ENCODE measurements at regions not wholly inside any gene's neighbourhood (a gene's known extent, or its start where the extent isn't known, plus 50 kb on each side); places are given as distances from the start of the nearest gene placed in this dataset.
A peak's percentile ranks its signal among the peaks of the same experiment; 100 is the strongest.
"Not testable (repeated sequence)": the region's sequence is repeated elsewhere in the genome, so short reads cannot be mapped to it uniquely, and the experiment has no call there.

DNA sequence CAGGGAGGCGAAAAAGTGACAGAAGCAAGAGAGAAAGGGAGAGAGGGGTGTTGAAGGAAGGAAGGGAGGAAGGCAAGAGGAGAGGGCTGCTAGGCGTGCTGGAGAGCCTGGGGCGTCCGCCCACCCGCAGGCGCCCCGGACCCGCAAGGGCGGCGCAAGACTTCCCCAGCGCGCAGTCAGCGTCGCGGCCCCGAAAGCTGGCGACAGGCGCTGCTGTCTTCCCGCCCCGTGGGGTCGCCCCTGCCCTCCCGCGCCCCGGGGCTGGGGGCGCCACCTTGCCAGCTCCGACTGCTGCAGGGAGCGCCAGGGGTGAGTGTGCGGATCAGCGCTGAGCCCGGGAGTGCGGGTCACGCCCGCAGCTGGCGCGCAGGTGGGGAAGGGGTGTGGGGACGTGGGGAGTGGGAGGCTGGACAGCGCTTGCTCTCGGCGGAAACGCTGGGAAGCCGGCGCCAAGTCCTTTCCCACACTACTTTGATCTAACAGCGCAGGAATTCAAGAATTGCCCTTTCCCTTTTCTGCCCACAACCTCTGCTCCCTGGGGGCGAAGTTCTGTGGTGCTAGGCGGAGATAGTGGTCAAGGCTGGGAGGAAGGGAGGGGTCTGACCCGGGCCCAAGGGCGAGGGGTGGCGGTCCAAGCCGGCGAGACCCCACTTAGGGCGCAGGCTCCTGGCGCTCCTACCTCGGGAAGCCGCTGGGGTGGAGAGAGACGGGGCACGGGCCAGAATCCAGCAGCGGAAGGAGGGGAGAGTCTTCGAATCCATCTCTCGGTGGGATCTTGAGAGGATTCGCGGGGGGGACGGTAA lies 266.1 kb downstream of the CGGBP1 start, which contains the start of gene HTR1F:
HTR1F (plus strand) TSS at position 173 of the 803 bp plus-strand sequence.
- Mint-ChIP-seq H3K4me3 (peak within 1 kb of the TSS; percentile 73), H3K27ac (no peak within 1 kb of the TSS), H3K9me3 (peaks cover 11% of the 10 kb centered on the region), H3K27me3 (peaks cover 63% of the 10 kb centered on the region), H3K36me3 (no peaks in the 10 kb centered on the region), H3K4me1 (peaks cover 32% of the 10 kb centered on the region)
- ATAC-seq, result peak; percentile 34

DNA sequence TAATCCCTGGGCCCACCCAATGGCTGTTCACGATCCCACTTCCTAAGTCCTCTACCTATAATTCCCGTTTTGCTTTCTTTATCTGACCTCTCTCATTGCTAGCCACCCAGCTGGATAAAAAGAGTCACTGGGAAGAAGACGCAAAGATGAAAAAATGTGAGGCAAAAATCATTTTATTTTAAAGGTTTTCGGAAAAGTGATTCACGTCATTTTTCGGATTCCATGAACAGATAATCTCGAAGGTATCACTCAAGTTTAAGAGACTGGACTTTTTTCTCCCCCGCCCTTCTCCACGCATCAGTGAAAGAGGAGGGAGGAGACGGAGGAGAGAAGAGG lies 266.6 kb downstream of the CGGBP1 start:
- H3K4me3 Mint-ChIP-seq, result peak overlapping the region; percentile 73
- ATAC-seq, result no peak
- no peaks in the 10 kb centered on the region for H3K36me3 Mint-ChIP-seq
- H3K9me3 Mint-ChIP-seq, result peaks cover 11% of the 10 kb centered on the region
- H3K27ac Mint-ChIP-seq, result no peak overlapping the region
- peaks cover 32% of the 10 kb centered on the region for H3K4me1 Mint-ChIP-seq
- H3K27me3 Mint-ChIP-seq, result peaks cover 57% of the 10 kb centered on the region

DNA sequence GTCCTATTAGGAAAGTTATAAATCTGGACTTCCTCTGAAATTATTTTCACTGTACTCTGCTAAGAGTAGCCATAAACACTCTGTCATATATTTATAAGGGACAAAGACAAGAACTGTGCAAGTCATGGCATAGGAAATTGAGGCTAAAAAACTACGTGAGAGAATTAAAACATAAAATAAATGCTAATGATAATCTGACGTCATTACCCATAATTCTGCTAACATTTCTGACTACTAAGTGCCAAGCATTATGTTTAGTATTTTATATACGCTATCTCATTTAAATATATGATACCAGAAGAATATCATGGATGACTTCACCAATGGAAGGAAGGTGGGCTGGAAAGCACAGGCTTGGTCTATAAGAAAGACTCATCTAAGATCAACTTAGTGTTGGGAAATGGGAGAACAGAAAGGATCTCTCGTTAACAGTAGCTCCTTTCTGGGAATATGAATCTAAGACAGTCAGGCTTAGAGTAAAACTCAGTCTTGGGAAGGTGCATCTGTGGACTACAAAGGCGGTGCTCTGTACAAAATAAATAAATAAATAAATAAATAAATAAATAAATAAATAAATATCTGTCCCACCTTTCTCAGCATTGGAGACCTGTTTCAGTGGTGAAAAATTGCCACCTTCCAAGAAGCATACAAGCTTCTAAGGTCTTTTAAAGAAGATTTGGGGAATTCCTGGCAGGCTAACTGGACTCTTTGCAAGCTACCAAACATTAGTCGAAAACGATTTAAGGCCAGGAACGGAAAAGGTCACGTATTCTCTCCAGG lies 267.4 kb downstream of the CGGBP1 start:
- peaks cover 25% of the 10 kb centered on the region for H3K4me1 Mint-ChIP-seq
- no peak overlapping the region for H3K27ac Mint-ChIP-seq
- H3K27me3 Mint-ChIP-seq, result peaks cover 50% of the 10 kb centered on the region
- no peaks in the 10 kb centered on the region for H3K36me3 Mint-ChIP-seq
- H3K9me3 Mint-ChIP-seq, result peaks cover 11% of the 10 kb centered on the region
- no peak for ATAC-seq
- H3K4me3 Mint-ChIP-seq, result no peak overlapping the region

DNA sequence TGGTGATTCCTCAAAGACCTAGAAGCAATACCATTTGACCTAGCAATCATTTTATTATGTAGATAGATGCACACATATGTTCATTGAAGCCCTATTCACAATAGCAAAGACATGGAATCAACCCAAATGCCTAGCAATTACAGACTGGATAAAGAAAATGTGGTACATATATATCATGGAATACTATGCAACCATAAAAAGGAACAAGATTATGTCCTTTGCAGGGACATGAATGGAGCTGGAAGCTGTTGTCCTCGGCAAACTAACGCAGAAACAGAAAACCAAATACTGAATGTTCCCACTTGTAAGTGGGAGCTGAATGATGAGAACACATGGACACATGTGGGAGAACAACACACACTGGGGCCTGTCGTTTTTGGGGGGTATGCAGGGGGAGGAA lies 269.8 kb downstream of the CGGBP1 start:
- peaks cover 17% of the 10 kb centered on the region for H3K4me1 Mint-ChIP-seq
- not testable (repeated sequence) for H3K4me3 Mint-ChIP-seq, H3K9me3 Mint-ChIP-seq, H3K36me3 Mint-ChIP-seq, H3K27ac Mint-ChIP-seq, ATAC-seq
- peaks cover 37% of the 10 kb centered on the region for H3K27me3 Mint-ChIP-seq

DNA sequence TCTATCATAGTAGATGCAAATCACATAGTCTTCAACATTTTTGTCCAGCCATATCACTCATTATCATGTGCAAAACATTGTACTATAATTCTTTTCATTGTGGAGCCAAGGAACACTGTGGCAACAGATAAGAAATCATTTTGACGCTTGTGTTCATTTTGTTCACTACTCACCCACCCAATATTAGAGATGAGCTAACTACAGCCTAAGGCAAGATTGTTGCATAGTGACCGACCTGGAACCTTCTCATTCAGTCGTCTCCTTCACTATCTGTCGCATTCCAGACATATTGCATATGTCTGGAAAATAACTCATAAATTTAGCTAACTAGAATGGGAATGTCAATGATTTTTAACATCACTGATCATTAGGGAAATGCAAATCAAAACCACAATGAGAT lies 270.3 kb downstream of the CGGBP1 start:
- peaks cover 15% of the 10 kb centered on the region for H3K4me1 Mint-ChIP-seq
- H3K9me3 Mint-ChIP-seq, result peaks cover 8% of the 10 kb centered on the region
- no peaks in the 10 kb centered on the region for H3K36me3 Mint-ChIP-seq
- H3K4me3 Mint-ChIP-seq, result no peak overlapping the region
- H3K27me3 Mint-ChIP-seq, result peaks cover 34% of the 10 kb centered on the region
- ATAC-seq, result no peak
- H3K27ac Mint-ChIP-seq, result no peak overlapping the region

DNA sequence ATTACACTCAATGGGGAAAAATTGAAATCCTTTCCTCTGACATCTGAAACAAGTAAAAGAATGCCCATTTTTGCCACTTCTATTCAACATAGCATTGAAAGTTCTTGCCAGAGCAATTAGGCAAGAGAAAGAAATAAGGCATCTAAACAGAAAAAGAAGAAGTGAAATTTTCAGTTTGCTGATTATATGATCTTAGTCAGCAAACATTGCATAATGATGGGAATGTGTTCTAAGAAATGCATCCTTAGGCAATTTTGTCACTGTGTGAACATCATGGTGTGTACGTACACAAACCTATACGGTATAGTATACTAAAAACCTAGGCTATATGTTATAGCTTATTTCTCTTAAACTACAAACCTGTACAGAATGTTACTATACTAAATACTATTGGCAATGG lies 278.0 kb downstream of the CGGBP1 start:
- no peaks in the 10 kb centered on the region for H3K4me1 Mint-ChIP-seq
- H3K4me3 Mint-ChIP-seq, result no peak overlapping the region
- H3K27ac Mint-ChIP-seq, result no peak overlapping the region
- no peak for ATAC-seq
- H3K36me3 Mint-ChIP-seq, result no peaks in the 10 kb centered on the region
- peaks cover 38% of the 10 kb centered on the region for H3K27me3 Mint-ChIP-seq
- no peaks in the 10 kb centered on the region for H3K9me3 Mint-ChIP-seq

DNA sequence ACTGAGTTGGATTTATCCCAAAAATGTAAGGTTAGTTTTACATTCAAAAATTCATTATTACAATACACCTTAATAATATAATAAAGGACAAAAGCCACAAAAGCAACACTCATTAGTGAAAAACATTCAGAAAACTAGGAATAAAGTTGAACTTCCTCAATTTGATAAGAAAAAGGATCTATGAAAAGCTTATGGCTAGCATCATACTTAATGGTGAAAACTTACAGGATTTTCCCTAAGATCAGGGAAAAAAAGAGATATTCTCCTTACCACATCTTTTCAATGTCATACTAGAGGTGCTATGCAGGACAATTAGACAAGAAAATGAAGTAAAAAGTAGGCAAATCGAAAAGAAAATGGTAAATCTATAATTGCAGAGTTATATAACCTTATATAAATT lies 279.9 kb downstream of the CGGBP1 start:
- Mint-ChIP-seq H3K27me3 (peaks cover 55% of the 10 kb centered on the region), H3K36me3 (no peaks in the 10 kb centered on the region), H3K4me1 (no peaks in the 10 kb centered on the region), H3K4me3 (no peak overlapping the region), H3K27ac (no peak overlapping the region), H3K9me3 (no peaks in the 10 kb centered on the region)
- no peak for ATAC-seq

DNA sequence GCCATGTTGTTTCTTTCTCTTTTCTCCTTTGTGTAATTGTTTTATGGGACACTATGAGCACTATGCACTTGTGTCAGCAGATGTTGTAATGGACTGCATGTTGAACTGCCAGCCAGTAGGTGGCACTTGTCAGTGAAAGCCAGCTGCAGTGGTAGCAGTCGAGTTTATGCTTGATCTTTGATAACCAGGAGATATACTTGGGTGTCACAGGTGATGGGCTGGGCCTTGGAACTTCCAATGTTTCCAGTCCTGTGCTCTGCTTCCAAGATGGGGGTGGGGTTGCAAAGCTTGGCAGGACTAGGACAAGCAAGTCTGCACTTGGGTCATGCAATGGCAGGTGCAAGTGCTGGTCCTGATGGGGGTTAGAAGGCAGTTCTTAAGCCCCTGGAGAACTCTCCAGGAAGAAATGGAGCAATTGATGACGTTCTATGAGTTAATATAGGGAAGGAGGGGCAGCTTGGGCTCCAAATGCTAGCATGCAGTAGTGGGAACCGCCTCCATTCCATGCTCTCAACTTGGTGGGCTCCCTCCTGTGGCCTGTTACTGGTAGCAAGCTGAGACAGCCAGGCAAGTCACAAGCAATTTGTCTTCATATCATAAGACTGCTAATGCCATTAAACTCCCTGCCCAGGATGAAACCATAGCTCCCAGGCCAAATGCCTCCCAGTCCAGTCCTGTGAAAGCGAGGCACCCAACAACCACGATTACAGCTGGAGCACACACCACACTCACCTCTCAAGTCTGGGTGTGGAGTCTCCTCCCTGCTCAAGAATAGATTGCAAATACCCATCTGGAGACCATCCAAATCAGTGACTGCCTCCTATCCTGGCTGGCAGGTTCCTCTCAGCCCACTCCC lies 287.2 kb downstream of the CGGBP1 start:
- Mint-ChIP-seq H3K4me3 (no peak overlapping the region), H3K27ac (no peak overlapping the region), H3K4me1 (no peaks in the 10 kb centered on the region), H3K9me3 (no peaks in the 10 kb centered on the region), H3K27me3 (peaks cover 25% of the 10 kb centered on the region), H3K36me3 (no peaks in the 10 kb centered on the region)
- peak; percentile 74 for ATAC-seq

DNA sequence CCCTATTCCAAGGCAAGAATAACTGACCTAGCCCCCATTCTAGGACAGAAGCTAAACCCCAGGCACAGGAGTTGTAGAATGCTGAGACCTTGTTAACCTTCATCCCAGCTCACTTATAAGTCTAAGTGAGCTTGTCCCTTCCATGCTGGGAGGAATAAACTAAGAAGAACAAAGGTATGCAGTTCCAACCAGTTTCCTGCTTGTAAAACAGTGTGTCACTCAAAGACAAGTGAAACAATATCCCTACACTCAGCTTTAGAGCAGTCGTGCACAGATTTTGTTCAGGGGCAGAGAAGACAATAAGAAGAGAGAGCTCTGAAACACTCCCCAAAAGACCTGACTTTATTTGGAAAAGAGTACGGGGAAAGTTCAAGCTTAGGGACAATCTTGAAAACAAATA lies 292.1 kb downstream of the CGGBP1 start:
- Mint-ChIP-seq H3K27ac (no peak overlapping the region), H3K4me3 (no peak overlapping the region), H3K4me1 (no peaks in the 10 kb centered on the region), H3K27me3 (no peaks in the 10 kb centered on the region), H3K9me3 (no peaks in the 10 kb centered on the region), H3K36me3 (no peaks in the 10 kb centered on the region)
- ATAC-seq, result no peak

DNA sequence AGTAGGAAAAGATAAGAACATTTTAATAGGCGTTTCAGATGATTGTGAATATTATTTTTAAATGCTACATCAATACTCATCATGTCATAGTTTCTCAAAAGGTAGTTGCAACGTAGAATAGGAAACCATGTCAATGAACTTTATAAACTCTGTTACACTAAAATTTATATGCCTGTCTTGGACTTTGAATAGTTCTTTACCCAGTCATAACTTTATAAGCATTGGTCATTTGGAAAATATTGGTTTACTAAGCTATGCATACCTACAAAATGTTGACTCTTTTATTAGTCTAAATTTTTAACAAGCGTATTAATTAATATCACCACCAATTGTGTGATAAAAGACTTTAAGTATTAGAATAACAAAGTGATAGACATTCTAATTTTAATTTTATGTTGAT lies 293.5 kb downstream of the CGGBP1 start:
- ATAC-seq, result no peak
- H3K27me3 Mint-ChIP-seq, result no peaks in the 10 kb centered on the region
- H3K4me3 Mint-ChIP-seq, result no peak overlapping the region
- no peaks in the 10 kb centered on the region for H3K9me3 Mint-ChIP-seq
- no peaks in the 10 kb centered on the region for H3K36me3 Mint-ChIP-seq
- H3K27ac Mint-ChIP-seq, result no peak overlapping the region
- no peaks in the 10 kb centered on the region for H3K4me1 Mint-ChIP-seq

DNA sequence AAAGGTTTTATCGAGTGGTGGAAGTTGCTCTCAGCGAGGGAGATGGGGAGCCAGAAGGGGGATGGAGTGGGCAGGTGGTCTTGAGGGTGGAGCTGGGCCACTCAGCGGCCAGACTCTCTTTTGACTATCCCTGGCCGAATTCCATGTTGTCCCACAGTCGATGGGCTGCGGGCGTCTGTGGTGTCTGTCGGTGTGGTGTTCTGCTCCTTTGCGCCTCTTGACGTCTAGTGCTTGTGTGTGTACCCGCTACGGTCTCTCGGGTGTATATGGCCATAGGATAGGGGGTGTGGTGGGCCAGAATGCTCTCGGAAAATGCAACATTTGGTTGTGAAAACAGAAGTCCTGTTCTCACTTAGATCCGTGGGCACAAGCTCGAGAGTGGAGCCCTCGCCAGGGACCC lies 297.0 kb downstream of the CGGBP1 start:
- Mint-ChIP-seq H3K36me3 (no peaks in the 10 kb centered on the region), H3K27me3 (no peaks in the 10 kb centered on the region), H3K9me3 (no peaks in the 10 kb centered on the region), H3K27ac (no peak overlapping the region), H3K4me3 (no peak overlapping the region), H3K4me1 (no peaks in the 10 kb centered on the region)
- peak; percentile 44 for ATAC-seq

DNA sequence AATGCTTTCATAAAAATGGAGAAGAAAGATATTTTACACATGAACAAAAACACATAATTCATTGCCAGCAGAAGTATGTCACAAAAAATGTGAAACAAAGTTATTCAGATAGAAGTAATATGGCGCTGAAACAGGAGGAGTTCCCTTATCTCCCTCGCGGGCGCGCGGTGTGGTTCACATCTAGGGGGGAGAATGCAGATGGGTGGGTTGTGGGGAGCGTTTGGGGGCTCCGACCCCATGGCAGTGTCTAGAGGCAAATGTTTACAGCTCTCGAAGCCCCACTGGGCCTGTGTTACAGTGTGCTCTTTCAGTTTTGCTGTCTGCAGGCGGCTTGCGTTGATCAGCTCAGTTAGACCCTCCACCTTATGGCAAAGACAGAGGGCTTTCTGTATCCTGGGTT lies 297.5 kb downstream of the CGGBP1 start:
- ATAC-seq, result peak; percentile 60
- no peak overlapping the region for H3K4me3 Mint-ChIP-seq
- H3K9me3 Mint-ChIP-seq, result no peaks in the 10 kb centered on the region
- H3K27me3 Mint-ChIP-seq, result no peaks in the 10 kb centered on the region
- H3K4me1 Mint-ChIP-seq, result no peaks in the 10 kb centered on the region
- no peak overlapping the region for H3K27ac Mint-ChIP-seq
- H3K36me3 Mint-ChIP-seq, result no peaks in the 10 kb centered on the region

DNA sequence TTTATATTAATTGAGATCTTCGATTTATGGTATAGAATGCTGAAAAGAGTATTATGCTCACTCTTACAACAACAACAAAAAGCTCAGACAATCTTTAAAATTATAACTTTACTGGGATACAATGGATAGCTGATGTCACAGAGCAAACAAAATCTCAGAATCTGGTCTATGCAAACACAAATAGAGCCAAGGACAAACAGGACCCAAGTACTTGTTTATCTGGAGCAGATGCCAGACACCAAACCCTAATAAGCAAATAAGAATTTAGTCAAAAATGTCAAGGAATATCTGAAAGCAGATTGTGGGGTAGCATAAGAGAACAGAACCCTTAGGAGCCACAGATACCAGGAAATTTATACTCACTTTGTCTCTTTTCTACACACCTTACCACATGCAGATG lies 302.2 kb downstream of the CGGBP1 start:
- Mint-ChIP-seq H3K4me3 (no peak overlapping the region), H3K27me3 (no peaks in the 10 kb centered on the region), H3K36me3 (no peaks in the 10 kb centered on the region)

DNA sequence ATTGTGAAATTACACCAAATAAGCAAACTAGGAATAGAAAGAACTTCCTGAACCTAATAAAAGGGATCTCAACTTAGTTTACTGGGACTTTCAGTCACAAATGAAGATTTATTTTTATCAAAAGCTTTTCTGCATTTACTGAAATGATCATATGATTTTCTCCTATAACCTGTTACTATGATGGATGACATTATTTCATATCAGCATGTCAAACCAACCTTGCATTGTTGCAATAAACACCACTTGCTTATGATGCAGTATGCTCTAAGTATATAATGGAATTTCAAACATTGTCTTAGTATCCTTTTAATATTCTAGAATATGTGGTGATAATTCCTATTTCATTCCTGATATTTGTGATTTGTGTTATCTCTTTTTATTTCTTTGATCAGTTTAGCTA lies 303.0 kb downstream of the CGGBP1 start:
- H3K4me1 Mint-ChIP-seq, result no peaks in the 10 kb centered on the region
- H3K4me3 Mint-ChIP-seq, result no peak overlapping the region
- no peaks in the 10 kb centered on the region for H3K36me3 Mint-ChIP-seq
- H3K27me3 Mint-ChIP-seq, result no peaks in the 10 kb centered on the region
- peaks cover 3% of the 10 kb centered on the region for H3K9me3 Mint-ChIP-seq
- no peak overlapping the region for H3K27ac Mint-ChIP-seq
- ATAC-seq, result no peak

More for the DNA sequence above, 302.2 kb downstream of the CGGBP1 start:
- H3K4me1 Mint-ChIP-seq, result no peaks in the 10 kb centered on the region
- H3K9me3 Mint-ChIP-seq, result peaks cover 3% of the 10 kb centered on the region
- no peak for ATAC-seq
- no peak overlapping the region for H3K27ac Mint-ChIP-seq

DNA sequence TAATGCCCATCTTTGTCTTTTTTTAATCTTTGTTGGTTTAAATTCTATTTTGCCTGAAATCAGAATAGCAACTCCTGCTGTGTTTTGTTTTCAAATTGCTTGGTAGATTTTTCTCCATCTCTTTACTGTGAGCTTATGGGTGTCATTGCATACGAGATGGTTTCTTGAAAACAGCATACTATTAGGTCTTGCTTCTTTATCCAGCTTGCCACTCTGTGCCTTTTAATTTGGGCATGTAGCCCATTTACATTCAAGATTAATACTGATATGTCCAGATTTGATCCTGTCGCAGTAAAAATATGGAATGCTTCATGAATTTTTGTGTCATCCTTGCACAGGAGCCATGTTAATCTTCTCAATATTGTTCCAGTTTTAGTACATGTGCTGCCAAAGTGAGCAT lies 316.6 kb downstream of the CGGBP1 start:
- Mint-ChIP-seq H3K9me3 (peaks cover 19% of the 10 kb centered on the region), H3K4me3 (no peak overlapping the region), H3K27me3 (peaks cover 10% of the 10 kb centered on the region), H3K27ac (no peak overlapping the region), H3K36me3 (no peaks in the 10 kb centered on the region), H3K4me1 (no peaks in the 10 kb centered on the region)
- no peak for ATAC-seq
